Skeletal muscle cell (primary cell): ENCODE measurements at regions not wholly inside any gene's neighbourhood (a gene's known extent, or its start where the extent isn't known, plus 50 kb on each side); places are given as distances from the start of the nearest gene placed in this dataset.
"Not testable (repeated sequence)": the region's sequence is repeated elsewhere in the genome, so short reads cannot be mapped to it uniquely, and the experiment has no call there.

Experiments used
- DNase-seq: peaks from one replicate; pipeline ENCODE4 v3.0.0-alpha.2; 2010; ENCODE audit warnings: low read depth
- H3K4me3 ChIP-seq: 2 replicates; pipeline ENCODE4 v1.5.1; 2011; ENCODE audit warnings: low read depth, mild to moderate bottlenecking, control low read depth, low read length, moderate library complexity

DNA sequence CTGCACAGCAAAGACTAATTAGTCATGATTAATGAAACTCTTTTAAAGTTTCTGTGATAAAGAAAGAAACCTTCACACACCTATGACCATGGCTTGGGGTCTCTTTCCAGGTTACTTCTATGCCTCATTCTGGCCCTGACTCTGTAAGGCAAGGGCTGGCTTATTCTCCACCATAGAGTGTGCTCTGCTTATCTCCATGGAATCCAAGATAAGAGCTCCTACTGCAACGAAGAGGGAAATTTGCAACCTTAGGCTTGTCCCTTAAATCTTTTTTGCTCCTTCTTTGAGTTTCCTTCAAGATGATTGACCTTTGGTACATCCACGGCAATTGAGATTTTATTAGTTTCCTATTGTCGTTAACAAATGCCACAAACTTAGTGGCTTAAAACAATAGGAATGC is 239.9 kb downstream of the SPRY2 start:
- H3K4me3 ChIP-seq: no peak overlapping the region
- no peak for DNase-seq

- H3K4me3 ChIP-seq: no peak overlapping the region
- no peak for DNase-seq
These were observed 240.3 kb downstream of the SPRY2 start for GRCh38 chr13:80100636-80101035.

GRCh38 chr13:80097561-80097960 is 243.4 kb downstream of the SPRY2 start:
- no peak overlapping the region for H3K4me3 ChIP-seq
- no peak for DNase-seq

DNA sequence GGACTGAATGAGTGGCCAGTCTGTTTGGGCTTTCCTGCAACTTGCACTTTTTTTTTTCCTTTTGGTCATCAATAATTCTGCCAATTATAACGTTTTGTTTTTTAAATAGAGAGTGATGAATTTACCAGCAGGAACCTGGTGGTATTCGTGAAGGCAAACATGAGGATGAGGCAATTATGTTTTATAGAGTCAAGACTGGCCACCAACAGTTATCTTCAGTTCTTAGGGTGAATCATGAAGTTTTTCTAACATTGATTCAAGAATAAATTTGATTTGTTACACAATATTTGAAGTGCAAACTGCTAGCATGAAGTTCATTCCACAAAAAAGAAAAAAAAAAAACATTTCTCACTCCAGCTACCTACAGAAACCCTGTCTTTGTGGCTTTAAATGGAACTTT is 244.5 kb downstream of the SPRY2 start:
- no peak for DNase-seq

GRCh38 chr13:80094526-80094925 is 246.4 kb downstream of the SPRY2 start:
- no peak for DNase-seq
- H3K4me3 ChIP-seq: no peak overlapping the region

More for the DNA sequence above, 244.5 kb downstream of the SPRY2 start:
- H3K4me3 ChIP-seq: no peak overlapping the region

GRCh38 chr13:80093888-80094287 is 247.0 kb downstream of the SPRY2 start:
- no peak for DNase-seq

DNA sequence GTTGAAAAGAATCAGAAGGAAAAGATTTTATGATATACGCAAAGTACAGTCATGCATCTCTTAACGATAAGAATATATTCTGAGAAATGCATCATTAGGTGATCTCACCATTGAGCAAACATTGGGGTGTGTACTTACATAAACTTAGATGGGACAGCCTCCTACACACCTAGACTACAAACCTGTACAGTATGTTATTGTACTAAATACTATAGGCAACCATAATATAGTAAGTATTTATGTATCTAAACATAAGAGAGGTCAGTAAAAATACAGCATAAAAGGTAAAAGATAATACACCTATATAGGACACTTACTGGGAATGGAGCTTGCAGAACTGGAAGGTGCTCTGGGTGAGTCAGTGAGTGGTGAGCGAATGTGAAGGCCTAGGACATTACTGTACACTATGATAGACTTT is 254.6 kb downstream of the SPRY2 start:
- H3K4me3 ChIP-seq: no peak overlapping the region
- DNase-seq: no peak

More at GRCh38 chr13:80093888-80094287, 247.0 kb downstream of the SPRY2 start:
- no peak overlapping the region for H3K4me3 ChIP-seq

GRCh38 chr13:80083853-80084676 is 256.9 kb downstream of the SPRY2 start:
- DNase-seq: peak; percentile 81
- peak overlapping the region; percentile 28 for H3K4me3 ChIP-seq

- peak overlapping the region; percentile 28 for H3K4me3 ChIP-seq
- no peak for DNase-seq
These were observed 257.7 kb downstream of the SPRY2 start for GRCh38 chr13:80083081-80083852.

- no peak for DNase-seq
- no peak overlapping the region for H3K4me3 ChIP-seq
These were observed 258.4 kb downstream of the SPRY2 start for GRCh38 chr13:80082396-80083080.

GRCh38 chr13:80074811-80075210 is 266.1 kb downstream of the SPRY2 start:
- DNase-seq: no peak

GRCh38 chr13:80074143-80074752 is 266.7 kb downstream of the SPRY2 start:
- no peak for DNase-seq
- H3K4me3 ChIP-seq: no peak overlapping the region

More at GRCh38 chr13:80074811-80075210, 266.1 kb downstream of the SPRY2 start:
- no peak overlapping the region for H3K4me3 ChIP-seq

DNA sequence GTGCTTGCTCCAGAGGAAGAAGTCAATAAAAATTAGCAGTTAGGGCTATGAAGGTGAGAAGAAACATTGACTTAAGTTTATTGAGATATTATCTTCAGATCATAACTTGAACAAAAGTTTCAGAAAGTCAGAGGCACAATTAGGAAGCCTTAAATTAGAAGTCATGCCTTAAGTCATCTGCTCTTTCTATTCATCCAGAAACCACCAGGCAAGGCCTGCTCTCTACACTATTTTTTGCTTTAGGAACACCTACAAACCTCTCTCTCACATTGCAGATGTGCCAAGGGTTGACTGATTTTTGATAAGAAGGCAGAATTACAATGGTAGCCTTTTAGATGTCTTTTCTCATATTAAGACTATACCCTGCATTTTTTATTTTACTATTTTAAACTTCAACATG is 268.7 kb downstream of the SPRY2 start:
- no peak overlapping the region for H3K4me3 ChIP-seq

DNA sequence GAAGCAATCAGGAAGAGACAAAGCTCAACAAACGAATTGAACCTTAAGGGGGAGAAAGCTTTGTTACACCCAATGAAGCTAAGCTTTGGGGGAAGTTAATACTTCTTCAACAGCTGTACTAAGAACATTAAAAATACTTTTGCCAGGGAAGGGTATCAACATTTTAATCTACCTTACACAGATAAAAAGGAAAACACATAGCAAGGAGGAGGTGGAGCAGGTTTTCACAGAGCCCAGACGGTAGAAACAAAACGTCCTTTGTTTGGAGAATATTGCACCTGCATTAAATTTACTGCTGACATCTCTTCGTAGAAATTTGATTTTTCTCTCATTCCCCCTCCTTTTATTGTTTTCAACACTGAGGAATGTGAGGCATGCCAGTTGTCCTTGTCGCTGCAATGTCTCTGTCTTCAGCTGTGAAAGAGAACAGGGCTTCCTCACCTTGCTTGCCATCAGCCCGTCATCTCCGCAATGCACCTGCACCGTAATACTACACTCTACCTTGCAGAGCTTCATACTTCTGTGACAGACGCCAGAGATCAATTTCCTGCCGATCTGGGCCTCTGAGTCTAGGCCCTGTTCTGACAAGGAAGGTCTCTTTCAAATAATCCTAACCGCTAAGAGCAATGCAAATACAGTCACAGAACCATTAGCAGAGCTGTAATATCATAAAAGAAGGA is 270.8 kb downstream of the SPRY2 start:
- DNase-seq: no peak
- no peak overlapping the region for H3K4me3 ChIP-seq

More for the DNA sequence above, 268.7 kb downstream of the SPRY2 start:
- DNase-seq: no peak

DNA sequence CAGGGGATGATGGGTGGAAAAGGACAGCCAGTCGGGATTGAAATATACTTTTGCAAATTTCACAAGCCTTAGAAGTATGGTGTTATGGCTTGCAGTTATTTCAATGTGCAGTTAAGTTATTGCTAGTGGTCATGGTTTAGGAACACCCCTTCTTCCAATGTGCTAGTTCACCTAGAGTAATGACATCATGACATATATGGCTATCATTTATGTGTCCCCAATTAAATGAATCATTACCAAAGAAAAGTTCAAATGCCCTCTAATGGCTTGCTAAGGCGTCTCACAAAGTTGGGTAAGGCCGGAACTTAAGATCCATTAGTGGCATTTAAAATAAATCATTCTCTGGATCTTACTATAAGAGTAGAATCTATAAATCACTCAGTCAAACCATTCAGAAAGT is 271.6 kb downstream of the SPRY2 start:
- no peak for DNase-seq
- H3K4me3 ChIP-seq: no peak overlapping the region

- no peak for DNase-seq
- H3K4me3 ChIP-seq: no peak overlapping the region
These were observed 274.9 kb downstream of the SPRY2 start for GRCh38 chr13:80065996-80066395.

GRCh38 chr13:80062416-80062815 is 278.5 kb downstream of the SPRY2 start:
- not testable (repeated sequence) for DNase-seq, H3K4me3 ChIP-seq

GRCh38 chr13:80059789-80060188 is 281.1 kb downstream of the SPRY2 start:
- no peak overlapping the region for H3K4me3 ChIP-seq
- no peak for DNase-seq

DNA sequence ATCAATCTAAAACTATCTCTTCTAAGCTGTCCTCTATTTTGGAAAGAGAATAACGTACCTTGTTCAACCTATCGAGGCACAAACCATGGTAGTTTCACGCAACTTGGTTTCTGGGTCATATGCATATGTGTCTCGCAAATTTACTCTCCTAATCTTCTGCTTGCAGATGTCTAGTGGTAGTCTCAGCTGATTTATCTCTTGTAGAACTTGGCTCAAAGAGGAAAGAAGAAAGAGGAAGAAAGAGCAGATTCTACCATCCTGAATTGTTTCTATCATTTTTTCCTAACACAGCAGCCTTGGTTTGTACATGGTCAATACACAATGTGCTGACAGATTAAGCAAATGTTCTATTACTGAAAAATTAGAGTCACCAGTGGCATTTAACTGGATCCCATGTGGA is 282.3 kb downstream of the SPRY2 start:
- H3K4me3 ChIP-seq: no peak overlapping the region
- DNase-seq: no peak
